Left ventricle myocardium inferior (tissue), 1 donor: ENCODE measurements at regions not wholly inside any gene's neighbourhood (a gene's known extent, or its start where the extent isn't known, plus 50 kb on each side); places are given as distances from the start of the nearest gene placed in this dataset.

Experiments used
- DNase-seq: peaks from one replicate; pipeline ENCODE4 v3.0.0-alpha.2; 2020
- H3K27ac ChIP-seq: fragments of 200-600 bp; replicated peaks from 2 replicates; pipeline ENCODE4 v1.8.0; 2021
- H3K27me3 ChIP-seq: fragments of 200-600 bp; 2 replicates; pipeline ENCODE4 v1.8.0; 2021; ENCODE audit warnings: low read depth
- H3K36me3 ChIP-seq: fragments of 200-600 bp; 2 replicates; pipeline ENCODE4 v1.8.0; 2021
- H3K4me1 ChIP-seq: fragments of 200-600 bp; 2 replicates; pipeline ENCODE4 v1.8.0; 2021
- H3K4me3 ChIP-seq: fragments of 200-600 bp; 2 replicates; pipeline ENCODE4 v1.8.0; 2021; ENCODE audit warnings: mild to moderate bottlenecking, moderate library complexity
- H3K9me3 ChIP-seq: fragments of 200-600 bp; replicated peaks from 2 replicates; pipeline ENCODE4 v1.8.0; 2021
- intact Hi-C: fragments of 100-400 bp; cut with micrococcal nuclease; formaldehyde crosslinking; loops from one replicate; pipeline ENCODE4 v1.11.0; 2022
- TF ChIP-seq, protein P1 (sequence below): fragments of 200-600 bp; IDR thresholded peaks from 2 replicates; pipeline ENCODE4 v1.8.0; 2021; ENCODE audit warnings: antibody characterized with exemption, mild to moderate bottlenecking, borderline replicate concordance
- donor health status: DM: no; HTN: yes; CAD: no; lungs with severe emphysema.

DNA sequence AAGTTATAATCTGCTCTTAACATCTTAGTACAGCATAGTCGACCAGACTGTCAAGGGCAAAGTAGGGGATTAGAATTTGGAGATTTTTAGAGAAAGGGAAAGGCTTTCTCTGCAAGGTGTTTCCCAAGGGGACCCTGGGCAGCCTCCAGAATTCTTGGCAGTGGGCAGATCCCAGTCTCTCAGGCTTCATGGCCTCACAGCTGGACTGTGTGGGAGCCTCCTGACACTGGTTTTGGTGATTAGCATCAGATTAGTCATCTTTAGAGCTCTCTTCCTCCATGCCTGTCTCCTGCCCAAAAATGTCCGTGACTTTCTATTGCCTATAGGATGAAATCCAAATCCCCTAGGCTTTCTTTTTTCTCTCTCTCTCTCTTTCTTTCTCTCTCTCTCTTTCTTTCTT lies 370.7 kb downstream of the ZSWIM6 start:
- Histone ChIP-seq H3K27ac (no peak overlapping the region), H3K4me3 (no peak overlapping the region), H3K36me3 (no peaks in the 10 kb centered on the region), H3K27me3 (no peaks in the 10 kb centered on the region), H3K9me3 (no peaks in the 10 kb centered on the region), H3K4me1 (no peaks in the 10 kb centered on the region)
- no peak for DNase-seq
- intact Hi-C loops: no loop called here
- TF ChIP-seq, protein P1, sequence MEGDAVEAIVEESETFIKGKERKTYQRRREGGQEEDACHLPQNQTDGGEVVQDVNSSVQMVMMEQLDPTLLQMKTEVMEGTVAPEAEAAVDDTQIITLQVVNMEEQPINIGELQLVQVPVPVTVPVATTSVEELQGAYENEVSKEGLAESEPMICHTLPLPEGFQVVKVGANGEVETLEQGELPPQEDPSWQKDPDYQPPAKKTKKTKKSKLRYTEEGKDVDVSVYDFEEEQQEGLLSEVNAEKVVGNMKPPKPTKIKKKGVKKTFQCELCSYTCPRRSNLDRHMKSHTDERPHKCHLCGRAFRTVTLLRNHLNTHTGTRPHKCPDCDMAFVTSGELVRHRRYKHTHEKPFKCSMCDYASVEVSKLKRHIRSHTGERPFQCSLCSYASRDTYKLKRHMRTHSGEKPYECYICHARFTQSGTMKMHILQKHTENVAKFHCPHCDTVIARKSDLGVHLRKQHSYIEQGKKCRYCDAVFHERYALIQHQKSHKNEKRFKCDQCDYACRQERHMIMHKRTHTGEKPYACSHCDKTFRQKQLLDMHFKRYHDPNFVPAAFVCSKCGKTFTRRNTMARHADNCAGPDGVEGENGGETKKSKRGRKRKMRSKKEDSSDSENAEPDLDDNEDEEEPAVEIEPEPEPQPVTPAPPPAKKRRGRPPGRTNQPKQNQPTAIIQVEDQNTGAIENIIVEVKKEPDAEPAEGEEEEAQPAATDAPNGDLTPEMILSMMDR: no peak

DNA sequence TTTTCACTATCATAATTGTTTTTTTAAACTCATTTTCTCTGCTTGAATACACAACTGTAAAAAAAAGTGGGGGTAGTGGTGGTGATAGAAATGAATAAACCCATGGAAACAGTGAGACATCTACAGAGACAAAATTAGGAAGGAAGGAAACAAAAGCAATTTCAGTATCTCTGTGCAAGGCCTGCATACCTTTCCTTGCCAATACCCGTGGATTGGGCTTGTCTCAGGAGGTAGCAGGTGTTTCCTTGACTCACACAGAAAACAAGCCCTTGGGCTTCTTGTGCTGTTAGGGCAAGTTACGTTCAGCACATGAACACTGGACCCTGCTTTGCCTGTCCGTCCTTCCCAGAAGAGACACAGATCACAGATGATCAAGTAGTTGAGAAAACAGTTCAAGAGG lies 372.2 kb downstream of the ZSWIM6 start:
- H3K9me3 ChIP-seq: no peaks in the 10 kb centered on the region
- H3K4me1 ChIP-seq: no peaks in the 10 kb centered on the region
- H3K27me3 ChIP-seq: no peaks in the 10 kb centered on the region
- H3K27ac ChIP-seq: no peak overlapping the region
- H3K36me3 ChIP-seq: no peaks in the 10 kb centered on the region
- H3K4me3 ChIP-seq: no peak overlapping the region
- DNase-seq: no peak
- TF ChIP-seq, protein P1: no peak
- intact Hi-C loops: no loop called here

DNA sequence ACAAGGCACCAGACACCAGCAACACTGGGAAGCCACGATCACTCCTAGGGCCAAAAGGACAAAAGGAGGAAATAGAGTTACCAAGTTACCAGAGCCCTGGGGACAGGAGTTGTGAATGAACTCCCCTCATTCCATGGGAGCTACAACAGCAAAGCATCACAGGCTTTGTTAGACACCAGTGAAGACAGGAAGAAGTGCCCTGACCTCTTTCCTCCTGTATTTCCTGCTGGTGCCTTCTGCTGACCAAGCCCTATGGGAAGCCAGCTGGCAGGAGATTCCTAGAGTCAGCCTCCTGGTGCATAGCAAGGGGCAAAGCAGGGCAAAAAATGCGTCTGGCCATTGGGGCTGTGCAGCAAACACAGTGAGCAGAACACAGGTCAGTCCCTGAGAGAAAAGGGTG lies 374.7 kb downstream of the ZSWIM6 start:
- H3K36me3 ChIP-seq: no peaks in the 10 kb centered on the region
- no peaks in the 10 kb centered on the region for H3K4me1 ChIP-seq
- TF ChIP-seq, protein P1: no peak
- no peak for DNase-seq
- H3K27me3 ChIP-seq: no peaks in the 10 kb centered on the region
- H3K27ac ChIP-seq: no peak overlapping the region
- no peak overlapping the region for H3K4me3 ChIP-seq
- intact Hi-C loops: no loop called here
- H3K9me3 ChIP-seq: peaks cover 15% of the 10 kb centered on the region

DNA sequence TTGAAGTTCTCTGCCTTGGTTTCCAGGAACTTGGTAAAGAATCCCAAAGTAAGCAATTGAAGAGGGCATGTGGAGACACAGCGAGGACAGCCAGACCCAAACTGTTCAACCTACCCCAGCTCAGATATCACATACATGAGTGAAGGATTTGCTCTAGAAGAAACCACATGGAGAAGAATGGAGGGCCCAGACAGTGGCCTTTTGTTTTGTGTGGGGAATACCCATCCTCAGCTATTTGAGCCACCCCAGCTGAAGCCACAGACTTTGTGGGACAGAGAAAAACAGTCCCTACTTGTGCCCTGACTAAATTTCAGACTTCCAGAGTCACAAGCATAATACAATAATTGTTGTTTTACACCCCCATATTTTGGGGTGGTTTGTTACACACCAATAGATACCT lies 387.1 kb downstream of the ZSWIM6 start:
- H3K4me1 ChIP-seq: no peaks in the 10 kb centered on the region
- H3K27me3 ChIP-seq: no peaks in the 10 kb centered on the region
- no peak for DNase-seq
- no peaks in the 10 kb centered on the region for H3K36me3 ChIP-seq
- peaks cover 21% of the 10 kb centered on the region for H3K9me3 ChIP-seq
- TF ChIP-seq, protein P1: no peak
- no peak overlapping the region for H3K4me3 ChIP-seq
- H3K27ac ChIP-seq: no peak overlapping the region
- intact Hi-C loops: no loop called here

DNA sequence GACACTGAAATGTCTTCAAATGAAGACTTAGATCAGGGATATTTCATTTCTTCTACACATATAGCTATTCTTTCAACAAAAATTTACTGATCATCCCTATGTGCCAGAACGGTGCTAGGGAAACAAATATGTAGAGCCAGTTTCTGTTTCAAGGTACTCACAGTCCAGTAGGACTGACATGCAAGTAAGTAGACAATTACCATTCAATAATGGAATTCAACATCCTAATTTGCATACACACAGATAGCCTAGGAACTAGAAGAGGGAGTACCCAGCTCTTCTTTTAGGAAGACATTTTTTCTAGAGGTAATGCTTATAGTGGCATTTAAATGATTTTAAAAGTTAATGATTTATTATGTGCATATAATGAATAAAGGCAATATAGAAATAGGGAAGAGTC lies 388.8 kb downstream of the ZSWIM6 start:
- no peak for DNase-seq
- Histone ChIP-seq H3K4me3 (no peak overlapping the region), H3K4me1 (no peaks in the 10 kb centered on the region), H3K27me3 (no peaks in the 10 kb centered on the region), H3K9me3 (peaks cover 21% of the 10 kb centered on the region), H3K36me3 (no peaks in the 10 kb centered on the region), H3K27ac (no peak overlapping the region)
- TF ChIP-seq, protein P1: no peak
- intact Hi-C loops: no loop called here

DNA sequence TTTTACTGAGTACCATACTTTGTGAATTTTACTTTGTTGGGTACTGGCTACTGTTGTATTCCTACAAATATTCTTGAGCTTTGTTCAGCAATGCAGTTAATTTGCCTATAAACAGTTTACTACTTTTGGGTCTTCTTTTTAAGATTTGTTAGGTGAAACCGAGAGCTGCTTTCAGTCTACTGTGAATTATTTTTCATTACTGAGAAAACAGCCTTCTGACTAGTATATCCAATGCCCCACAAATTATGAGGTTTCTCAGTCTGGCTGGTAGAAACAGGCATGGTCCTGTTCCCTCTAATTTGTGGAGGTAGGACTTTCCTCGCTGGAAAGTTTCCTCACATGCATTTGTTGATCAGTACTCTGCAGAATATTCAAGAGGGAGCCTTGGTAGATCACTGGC lies 392.0 kb downstream of the ZSWIM6 start:
- intact Hi-C loops: no loop called here
- no peaks in the 10 kb centered on the region for H3K36me3 ChIP-seq
- TF ChIP-seq, protein P1: no peak

More for the DNA sequence above, 392.0 kb downstream of the ZSWIM6 start:
- Histone ChIP-seq H3K27me3 (peaks cover 15% of the 10 kb centered on the region), H3K4me3 (no peak overlapping the region), H3K27ac (no peak overlapping the region), H3K4me1 (no peaks in the 10 kb centered on the region), H3K9me3 (peaks cover 21% of the 10 kb centered on the region)
- no peak for DNase-seq
